ENCODE measurements at regions not wholly inside any gene's neighbourhood (a gene's known extent, or its start where the extent isn't known, plus 50 kb on each side); places are given as distances from the start of the nearest gene placed in this dataset.

DNA sequence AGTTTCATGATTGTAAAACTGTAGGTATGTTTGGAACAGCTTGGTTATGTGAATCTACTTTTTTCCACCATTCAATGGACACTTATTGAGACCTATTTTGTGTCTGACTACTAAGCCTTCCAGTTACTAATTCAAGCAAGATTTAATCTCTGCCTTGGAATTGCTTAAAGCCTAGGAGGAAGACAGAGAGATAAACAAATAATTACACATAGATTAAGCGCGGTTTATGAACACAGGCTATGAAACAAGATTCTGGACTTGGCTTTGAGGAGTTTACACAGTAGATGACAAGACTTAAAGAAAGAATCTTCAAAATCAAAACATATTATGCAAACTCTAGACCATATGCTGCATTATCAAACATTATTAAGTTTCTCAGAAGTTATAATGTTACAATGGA lies 340.4 kb downstream of the RASEF start:
- Histone ChIP-seq H3K27ac (ENCODE audit: low read length) (no peak overlapping the region), H2AFZ (ENCODE audit: low read depth, low read length) (no peak overlapping the region)
- no peak for TF ChIP-seq MXI1 (conservative IDR thresholded peaks at IDR 0.05; ENCODE audit: poor library complexity, severe bottlenecking)
- no peak for TF ChIP-seq CTCF (IDR thresholded peaks at IDR 0.05; ENCODE audit: poor library complexity, severe bottlenecking)
- no peak for TF ChIP-seq EP300 (conservative IDR thresholded peaks at IDR 0.05; ENCODE audit: poor library complexity, severe bottlenecking)
- TF ChIP-seq EZH2 (IDR thresholded peaks at IDR 0.05; ENCODE audit: borderline replicate concordance, insufficient read depth, low read length, poor library complexity, severe bottlenecking) = no peak
- TF ChIP-seq POLR2AphosphoS5 (IDR thresholded peaks at IDR 0.05) = no peak

GRCh38 chr9:82726424-82727276 lies 336.3 kb downstream of the RASEF start:
- Histone ChIP-seq H2AFZ (ENCODE audit: low read depth, low read length) (no peak overlapping the region), H3K27me3 (ENCODE audit: insufficient read depth, low read depth, low read length) (no peaks in the 10 kb centered on the region), H3F3A (ENCODE audit: insufficient read depth, low read length, poor library complexity, severe bottlenecking) (no peaks in the 10 kb centered on the region), H3K79me2 (replicated peaks; ENCODE audit: insufficient read depth, low read length) (no peaks in the 10 kb centered on the region), H3K27ac (ENCODE audit: low read length) (no peak overlapping the region), H3K9me2 (ENCODE audit: insufficient read depth, low read length) (no peaks in the 10 kb centered on the region), H3K9me3 (ENCODE audit: low read length) (no peaks in the 10 kb centered on the region), H3K4me3 (ENCODE audit: low read length) (no peak overlapping the region), H3K4me2 (ENCODE audit: low read length) (no peak overlapping the region), H3K36me3 (ENCODE audit: insufficient read depth, low read length) (no peaks in the 10 kb centered on the region), H3K9ac (ENCODE audit: low read length) (no peak overlapping the region), H4K20me1 (ENCODE audit: insufficient read depth) (no peaks in the 10 kb centered on the region)
- no peak for TF ChIP-seq EZH2 (IDR thresholded peaks at IDR 0.05; ENCODE audit: borderline replicate concordance, insufficient read depth, low read length, poor library complexity, severe bottlenecking)
- no peak for TF ChIP-seq CTCF (IDR thresholded peaks at IDR 0.05; ENCODE audit: poor library complexity, severe bottlenecking)
- no peak for TF ChIP-seq POLR2AphosphoS5 (IDR thresholded peaks at IDR 0.05)
- no peak for TF ChIP-seq EP300 (conservative IDR thresholded peaks at IDR 0.05; ENCODE audit: poor library complexity, severe bottlenecking)
- no peak for TF ChIP-seq TAF1 (IDR thresholded peaks at IDR 0.05; ENCODE audit: low read depth)
- TF ChIP-seq RAD21 (conservative IDR thresholded peaks at IDR 0.05) = no peak
- no peak for TF ChIP-seq REST (IDR thresholded peaks at IDR 0.05; ENCODE audit: borderline replicate concordance)
- TF ChIP-seq SMC3 (conservative IDR thresholded peaks at IDR 0.05; ENCODE audit: poor library complexity) = no peak
- no peak for TF ChIP-seq MXI1 (conservative IDR thresholded peaks at IDR 0.05; ENCODE audit: poor library complexity, severe bottlenecking)

More for the DNA sequence above, 340.4 kb downstream of the RASEF start:
- Histone ChIP-seq H3K9me2 (ENCODE audit: insufficient read depth, low read length) (no peaks in the 10 kb centered on the region), H3K9ac (ENCODE audit: low read length) (no peak overlapping the region), H3F3A (ENCODE audit: insufficient read depth, low read length, poor library complexity, severe bottlenecking) (no peaks in the 10 kb centered on the region), H3K4me2 (ENCODE audit: low read length) (no peak overlapping the region), H3K36me3 (ENCODE audit: insufficient read depth, low read length) (no peaks in the 10 kb centered on the region), H3K4me3 (ENCODE audit: low read length) (no peak overlapping the region), H3K79me2 (replicated peaks; ENCODE audit: insufficient read depth, low read length) (no peaks in the 10 kb centered on the region), H3K9me3 (ENCODE audit: low read length) (no peaks in the 10 kb centered on the region), H4K20me1 (ENCODE audit: insufficient read depth) (no peaks in the 10 kb centered on the region), H3K27me3 (ENCODE audit: insufficient read depth, low read depth, low read length) (no peaks in the 10 kb centered on the region)
